Keratinocyte (primary cell): ENCODE measurements at regions not wholly inside any gene's neighbourhood (a gene's known extent, or its start where the extent isn't known, plus 50 kb on each side); places are given as distances from the start of the nearest gene placed in this dataset.
"Not testable (repeated sequence)": the region's sequence is repeated elsewhere in the genome, so short reads cannot be mapped to it uniquely, and the experiment has no call there.

Source experiments
- DNase-seq: peaks from one replicate; pipeline ENCODE4 v3.0.0-alpha.2; 2011; ENCODE audit warnings: low read depth, missing footprints, low spot score
- FAIRE-seq: peaks from 2 replicates; lab custom pipeline; 2011; peaks lifted over from hg19 to GRCh38; lab: Jason Lieb, UNC
- H2AFZ ChIP-seq: 2 replicates; pipeline ENCODE4 v1.6.0; 2012; ENCODE audit warnings: low read length, control low read depth, inconsistent platforms; ENCODE audit not compliant: control insufficient read depth
- H3K27ac ChIP-seq: 2 replicates; pipeline ENCODE4 v1.5.1; 2011; ENCODE audit warnings: low read length; ENCODE audit not compliant: control insufficient read depth, insufficient read depth
- H3K27me3 ChIP-seq: 3 replicates; pipeline ENCODE4 v1.6.0; 2011; ENCODE audit warnings: low read length; ENCODE audit not compliant: control insufficient read depth, insufficient read depth; ENCODE audit errors: extremely low read depth
- H3K36me3 ChIP-seq, 2 experiments: 2 replicates in 1 of 2; 3 replicates in 1 of 2; pipeline ENCODE4 v1.5.1; 2011; ENCODE audit warnings: low read length in 2 of 2, mild to moderate bottlenecking in 1 of 2; ENCODE audit not compliant: control insufficient read depth in 2 of 2, insufficient read depth in 2 of 2; ENCODE audit errors: extremely low read depth in 1 of 2
- H3K4me1 ChIP-seq: 3 replicates; pipeline ENCODE4 v1.5.1; 2011; ENCODE audit warnings: low read length; ENCODE audit not compliant: control insufficient read depth, insufficient read depth; ENCODE audit errors: extremely low read depth
- H3K4me2 ChIP-seq: 3 replicates; pipeline ENCODE4 v1.6.0; 2011; ENCODE audit warnings: low read depth, low read length; ENCODE audit not compliant: control insufficient read depth, insufficient read depth; ENCODE audit errors: extremely low read depth
- H3K4me3 ChIP-seq, 3 experiments: fragments of 200-600 bp in 1 of 3; sonication (generic) in 1 of 3; 2 replicates in 2 of 3; 3 replicates in 1 of 3; pipeline ENCODE4 v1.5.1; 2011 to 2016; ENCODE audit warnings: low read length in 3 of 3, mild to moderate bottlenecking in 3 of 3, control low read depth in 2 of 3, inconsistent platforms in 1 of 3, low read depth in 1 of 3, mixed read lengths in 1 of 3, mixed run types in 1 of 3, moderate library complexity in 1 of 3; ENCODE audit not compliant: control insufficient read depth in 2 of 3, insufficient read depth in 2 of 3; ENCODE audit errors: extremely low read depth in 1 of 3
- H3K79me2 ChIP-seq: 2 replicates; pipeline ENCODE4 v1.6.0; 2012; ENCODE audit warnings: low read length; ENCODE audit not compliant: control insufficient read depth, insufficient read depth
- H3K9ac ChIP-seq: 3 replicates; pipeline ENCODE4 v1.6.0; 2011; ENCODE audit warnings: low read length; ENCODE audit not compliant: control insufficient read depth, insufficient read depth; ENCODE audit errors: extremely low read depth
- H3K9me1 ChIP-seq: 3 replicates; pipeline ENCODE4 v1.6.0; 2011; ENCODE audit warnings: low read length; ENCODE audit not compliant: control insufficient read depth, insufficient read depth; ENCODE audit errors: extremely low read depth
- H3K9me3 ChIP-seq: 2 replicates; pipeline ENCODE4 v1.5.1; 2012; ENCODE audit warnings: low read depth, low read length; ENCODE audit not compliant: control insufficient read depth
- H4K20me1 ChIP-seq: 3 replicates; pipeline ENCODE4 v1.6.0; 2011; ENCODE audit warnings: low read length; ENCODE audit not compliant: control insufficient read depth, insufficient read depth; ENCODE audit errors: extremely low read depth
- EZH2 ChIP-seq: IDR thresholded peaks from one replicate; pipeline ENCODE4 v1.6.1; 2012; ENCODE audit warnings: inconsistent platforms, mild to moderate bottlenecking, low read length, moderate library complexity
- dilution Hi-C: fragments of 300-500 bp; cut with MboI; formaldehyde crosslinking; loops from one replicate; pipeline ENCODE4 v1.7.0; 2020; ENCODE audit warnings: low sequenced_read_pairs; ENCODE audit not compliant: extremely low pct_ligation_motif_present
- TF ChIP-seq, protein P1 (sequence below), 3 experiments: IDR thresholded peaks in 1 of 3; conservative IDR thresholded peaks in 1 of 3; optimal IDR thresholded peaks in 1 of 3; 2 replicates in 2 of 3; 3 replicates in 1 of 3; pipeline versions ENCODE3 to v1.5.1; 2011; ENCODE audit warnings: low read length in 3 of 3, mild to moderate bottlenecking in 3 of 3, moderate library complexity in 2 of 3, control low read depth in 1 of 3, inconsistent platforms in 1 of 3; ENCODE audit not compliant: insufficient read depth in 2 of 3; ENCODE audit errors: extremely low read depth in 1 of 3

DNA sequence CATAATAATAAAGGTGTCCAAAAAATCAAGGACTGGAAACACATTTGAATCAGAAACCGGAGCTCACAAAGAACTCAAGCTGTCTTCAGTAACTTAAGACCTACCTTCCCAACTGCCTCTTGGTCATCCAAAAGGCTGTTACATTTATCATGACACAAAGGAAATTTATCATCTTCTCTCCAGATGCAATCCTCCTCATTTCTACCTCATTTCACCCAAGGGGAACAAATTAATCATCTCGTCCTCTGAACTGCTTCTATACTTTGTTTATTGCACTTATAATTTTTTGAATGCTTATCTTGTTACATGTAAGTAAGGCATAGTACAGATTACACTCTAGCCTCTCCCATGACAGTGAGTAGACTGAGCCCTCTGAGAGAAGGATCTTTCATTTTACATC lies 105.1 kb upstream of the RGPD4 start:
- Histone ChIP-seq H3K27me3 (no peaks in the 10 kb centered on the region), H3K9me1 (no peaks in the 10 kb centered on the region), H3K4me2 (peak overlapping the region; percentile 57), H3K4me1 (peaks cover 11% of the 10 kb centered on the region), H3K9ac (no peak overlapping the region), H3K79me2 (no peaks in the 10 kb centered on the region), H3K9me3 (no peaks in the 10 kb centered on the region), H3K36me3 (no peaks in the 10 kb centered on the region), H2AFZ (peak overlapping the region; percentile 79), H4K20me1 (no peaks in the 10 kb centered on the region), H3K4me3 (peak overlapping the region in 1 of 3 experiments; percentile 29), H3K27ac (no peak overlapping the region)
- TF ChIP-seq, protein P1, sequence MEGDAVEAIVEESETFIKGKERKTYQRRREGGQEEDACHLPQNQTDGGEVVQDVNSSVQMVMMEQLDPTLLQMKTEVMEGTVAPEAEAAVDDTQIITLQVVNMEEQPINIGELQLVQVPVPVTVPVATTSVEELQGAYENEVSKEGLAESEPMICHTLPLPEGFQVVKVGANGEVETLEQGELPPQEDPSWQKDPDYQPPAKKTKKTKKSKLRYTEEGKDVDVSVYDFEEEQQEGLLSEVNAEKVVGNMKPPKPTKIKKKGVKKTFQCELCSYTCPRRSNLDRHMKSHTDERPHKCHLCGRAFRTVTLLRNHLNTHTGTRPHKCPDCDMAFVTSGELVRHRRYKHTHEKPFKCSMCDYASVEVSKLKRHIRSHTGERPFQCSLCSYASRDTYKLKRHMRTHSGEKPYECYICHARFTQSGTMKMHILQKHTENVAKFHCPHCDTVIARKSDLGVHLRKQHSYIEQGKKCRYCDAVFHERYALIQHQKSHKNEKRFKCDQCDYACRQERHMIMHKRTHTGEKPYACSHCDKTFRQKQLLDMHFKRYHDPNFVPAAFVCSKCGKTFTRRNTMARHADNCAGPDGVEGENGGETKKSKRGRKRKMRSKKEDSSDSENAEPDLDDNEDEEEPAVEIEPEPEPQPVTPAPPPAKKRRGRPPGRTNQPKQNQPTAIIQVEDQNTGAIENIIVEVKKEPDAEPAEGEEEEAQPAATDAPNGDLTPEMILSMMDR (optimal IDR thresholded peaks at IDR 0.05 in 1 of 3, IDR thresholded peaks at IDR 0.05 in 1 of 3, conservative IDR thresholded peaks at IDR 0.05 in 1 of 3; ENCODE audit: extremely low read depth in 1 of 3, insufficient read depth in 2 of 3, low read length in 3 of 3) = no peak
- TF ChIP-seq EZH2 = no peak
- dilution Hi-C loops = no loop called here
- DNase-seq = no peak
- peak; percentile 17 for FAIRE-seq

DNA sequence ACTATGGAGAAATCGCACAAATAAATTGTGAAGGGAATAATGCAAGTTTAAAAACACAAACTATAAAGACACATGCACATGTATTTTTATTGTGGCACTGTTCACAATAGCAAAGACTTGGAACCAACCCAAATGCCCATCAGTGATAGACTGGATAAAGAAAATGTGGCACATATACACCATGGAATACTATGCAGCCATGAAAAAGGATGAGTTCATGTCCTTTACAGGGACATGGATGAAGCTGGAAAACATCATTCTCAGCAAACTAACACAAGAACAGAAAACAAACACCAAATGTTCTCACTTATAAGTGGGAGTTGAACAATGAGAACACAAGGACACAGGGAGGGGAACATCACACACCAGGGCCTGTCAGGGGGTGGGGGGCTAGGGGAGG lies 100.9 kb upstream of the RGPD4 start:
- H2AFZ ChIP-seq, H3K79me2 ChIP-seq, dilution Hi-C loops, H3K9ac ChIP-seq, DNase-seq, H3K4me2 ChIP-seq, H3K36me3 ChIP-seq, H3K27ac ChIP-seq, H3K9me1 ChIP-seq, H3K27me3 ChIP-seq, FAIRE-seq, H3K9me3 ChIP-seq, H3K4me3 ChIP-seq, H4K20me1 ChIP-seq: not testable (repeated sequence)
- peaks cover 10% of the 10 kb centered on the region for H3K4me1 ChIP-seq

DNA sequence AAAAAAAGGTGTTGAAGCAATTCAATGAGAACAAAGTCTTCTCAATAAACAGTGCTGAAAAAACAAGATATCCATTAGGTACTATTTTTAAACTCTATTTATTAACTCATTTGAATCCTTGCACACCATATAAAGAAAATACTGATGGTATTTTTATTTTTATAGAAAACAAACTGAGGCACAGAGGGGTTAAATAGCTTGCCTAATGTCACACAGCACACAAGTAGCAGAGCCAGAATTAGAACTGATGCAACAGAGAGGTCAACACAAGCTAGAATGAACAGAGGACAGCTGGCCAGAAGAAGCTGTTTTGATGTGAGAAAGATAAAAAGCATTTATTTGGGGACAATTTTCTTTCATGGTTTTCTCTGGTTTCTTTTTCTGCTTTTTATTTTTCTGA lies 99.4 kb upstream of the RGPD4 start:
- Histone ChIP-seq H3K4me1 (peaks cover 4% of the 10 kb centered on the region), H3K27ac (no peak overlapping the region), H3K9ac (no peak overlapping the region), H3K79me2 (no peaks in the 10 kb centered on the region), H2AFZ (no peak overlapping the region), H3K27me3 (no peaks in the 10 kb centered on the region), H3K9me3 (no peaks in the 10 kb centered on the region), H3K9me1 (no peaks in the 10 kb centered on the region), H3K4me2 (no peak overlapping the region), H4K20me1 (no peaks in the 10 kb centered on the region), H3K4me3 (no peak overlapping the region), H3K36me3 (no peaks in the 10 kb centered on the region)
- no peak for TF ChIP-seq EZH2
- TF ChIP-seq, protein P1 (optimal IDR thresholded peaks at IDR 0.05 in 1 of 3, IDR thresholded peaks at IDR 0.05 in 1 of 3, conservative IDR thresholded peaks at IDR 0.05 in 1 of 3; ENCODE audit: extremely low read depth in 1 of 3, insufficient read depth in 2 of 3, low read length in 3 of 3) = no peak
- FAIRE-seq = no peak
- DNase-seq = no peak
- dilution Hi-C loops = no loop called here
